ENCODE measurements at regions not wholly inside any gene's neighbourhood (a gene's known extent, or its start where the extent isn't known, plus 50 kb on each side); places are given as distances from the start of the nearest gene placed in this dataset.

GRCh38 chr2:117679952-117680351, 134.5 kb upstream of the DDX18 start:
- DNase-seq: no peak

DNA sequence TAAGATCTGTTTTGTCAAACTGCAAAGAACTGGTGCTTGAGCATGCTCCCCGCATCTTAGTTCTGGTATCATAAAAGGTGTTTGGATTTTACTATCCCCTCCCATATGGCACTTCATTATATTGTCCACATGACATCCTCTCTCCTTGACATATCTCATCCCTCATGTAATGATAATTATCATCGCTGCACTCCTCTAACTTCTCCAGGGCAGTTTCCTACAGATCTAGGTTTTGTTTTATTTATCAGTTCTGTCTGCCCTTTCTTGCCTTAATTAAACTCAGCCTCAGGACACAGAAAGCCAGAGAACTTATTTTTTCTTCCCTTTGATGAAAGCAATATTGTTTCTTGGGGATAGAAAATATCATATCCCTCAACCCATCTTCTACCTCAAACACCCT, 129.6 kb upstream of the DDX18 start:
- DNase-seq: no peak

- no peak for DNase-seq
Measured at GRCh38 chr2:117686699-117687098, 127.8 kb upstream of the DDX18 start.

DNA sequence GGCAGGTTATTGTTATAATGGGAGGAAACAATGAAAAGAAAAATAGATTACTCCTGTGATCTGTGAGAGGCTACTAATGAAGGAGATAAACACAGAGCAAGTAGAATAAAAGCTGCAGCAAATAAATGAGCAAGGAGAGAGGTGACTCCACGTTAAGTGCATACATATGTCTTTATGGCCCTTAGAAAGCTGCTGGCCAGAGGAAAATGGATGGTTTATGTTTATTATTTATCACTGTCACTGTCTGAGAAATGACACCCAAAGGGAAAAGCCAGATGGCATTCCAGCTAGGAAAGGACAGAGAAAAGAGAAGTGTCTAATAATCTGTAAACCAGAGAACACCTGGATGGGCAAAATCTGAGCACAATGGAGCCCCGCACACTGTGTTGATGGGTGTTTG, 122.9 kb upstream of the DDX18 start:
- DNase-seq: peak; percentile 24

DNA sequence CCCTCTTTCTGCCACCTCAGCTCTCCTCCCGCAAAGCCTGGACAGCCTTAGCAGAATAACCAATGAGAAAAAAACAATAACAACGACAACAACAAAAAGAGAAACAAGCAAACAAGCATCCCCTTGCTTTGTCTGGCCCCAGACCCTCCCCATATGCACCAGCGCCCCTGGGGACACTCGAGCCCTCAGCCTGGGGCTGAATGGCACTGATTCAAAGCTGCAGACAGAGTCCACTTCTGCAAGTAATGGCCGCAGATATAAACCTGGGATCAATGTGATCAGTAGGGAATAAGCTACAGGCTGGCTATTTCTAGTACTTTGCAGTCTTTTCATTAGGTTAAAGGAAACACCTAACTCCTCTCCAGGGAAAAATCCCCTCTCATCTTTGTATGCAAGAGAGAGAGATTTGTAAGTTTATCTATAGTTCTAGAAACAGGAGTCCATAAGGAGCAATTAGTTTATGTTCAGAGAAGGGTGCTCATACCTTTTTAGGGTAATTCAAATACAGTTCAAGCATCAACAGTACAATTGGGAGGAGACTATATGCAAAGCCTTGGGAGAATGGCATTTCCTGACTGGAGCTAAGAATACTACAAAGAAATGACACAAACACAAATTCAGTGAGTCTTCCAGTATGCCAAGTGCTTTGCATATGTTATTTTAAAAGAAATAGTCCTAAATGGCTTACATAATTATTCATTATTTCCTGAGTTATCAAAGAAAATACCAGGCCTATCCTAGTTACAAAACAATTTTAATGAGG, 122.3 kb upstream of the DDX18 start:
- peak; percentile 38 for DNase-seq

- no peak for DNase-seq
Measured at GRCh38 chr2:117693154-117693553, 121.3 kb upstream of the DDX18 start.

DNA sequence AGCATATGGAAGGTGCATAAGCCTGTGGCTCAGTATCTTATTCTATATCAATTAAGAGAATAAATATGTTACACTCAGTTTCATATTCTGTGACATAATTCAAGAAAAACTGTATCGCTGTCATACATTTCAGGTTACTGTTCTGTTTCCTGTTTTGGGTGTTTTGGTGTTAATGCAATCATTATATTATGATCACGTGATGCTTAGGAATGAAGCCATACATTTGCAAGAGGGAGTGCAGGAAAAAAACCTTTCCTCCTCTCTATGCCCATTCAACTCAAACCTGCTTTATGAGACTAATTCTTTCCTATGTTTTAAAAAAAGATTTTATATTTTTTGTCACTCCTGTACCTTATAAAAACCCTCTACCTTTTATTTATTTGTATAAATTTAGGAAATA, 120.8 kb upstream of the DDX18 start:
- no peak for DNase-seq

DNA sequence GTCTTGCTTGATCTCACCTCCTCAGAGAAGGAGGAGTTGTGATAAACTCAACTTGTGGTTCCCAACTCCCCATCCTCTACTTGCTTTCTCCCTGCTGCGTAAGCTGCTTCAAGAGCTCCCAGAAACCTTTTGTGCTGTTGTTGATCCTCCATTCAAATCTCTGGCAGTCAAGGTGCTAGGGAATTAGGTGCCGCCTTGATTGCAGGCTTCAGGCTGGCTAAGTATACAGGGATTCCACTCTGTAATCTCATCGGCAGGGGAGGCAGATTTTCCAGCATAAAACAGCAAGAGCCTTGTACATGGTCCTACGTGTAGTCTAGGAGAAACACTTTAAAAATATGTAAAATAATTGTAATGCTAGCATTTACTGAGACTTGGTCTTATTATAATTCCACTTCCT, 116.2 kb upstream of the DDX18 start:
- no peak for DNase-seq

GRCh38 chr2:117698819-117699218, 115.7 kb upstream of the DDX18 start:
- DNase-seq: no peak

GRCh38 chr2:117700471-117700870, 114.0 kb upstream of the DDX18 start:
- DNase-seq: no peak

DNA sequence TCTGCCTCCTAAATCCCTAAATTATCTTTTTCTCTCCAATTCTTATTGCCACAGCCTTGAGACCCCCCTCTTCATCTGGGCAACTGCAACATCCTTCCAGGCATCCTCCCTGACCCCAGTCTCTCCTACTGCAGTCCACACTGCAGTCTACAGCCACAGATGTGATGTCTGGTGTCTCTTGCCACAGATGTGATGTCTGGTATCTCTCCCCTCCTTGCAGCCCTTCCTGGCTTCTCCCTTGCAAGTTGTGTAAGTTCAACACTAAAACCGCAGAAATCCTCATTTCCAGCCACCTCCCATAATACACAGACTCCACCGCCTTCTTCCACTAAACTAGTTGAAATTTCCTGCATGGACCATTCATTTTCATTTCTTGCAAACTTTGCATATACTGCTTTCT, 113.1 kb upstream of the DDX18 start:
- no peak for DNase-seq

DNA sequence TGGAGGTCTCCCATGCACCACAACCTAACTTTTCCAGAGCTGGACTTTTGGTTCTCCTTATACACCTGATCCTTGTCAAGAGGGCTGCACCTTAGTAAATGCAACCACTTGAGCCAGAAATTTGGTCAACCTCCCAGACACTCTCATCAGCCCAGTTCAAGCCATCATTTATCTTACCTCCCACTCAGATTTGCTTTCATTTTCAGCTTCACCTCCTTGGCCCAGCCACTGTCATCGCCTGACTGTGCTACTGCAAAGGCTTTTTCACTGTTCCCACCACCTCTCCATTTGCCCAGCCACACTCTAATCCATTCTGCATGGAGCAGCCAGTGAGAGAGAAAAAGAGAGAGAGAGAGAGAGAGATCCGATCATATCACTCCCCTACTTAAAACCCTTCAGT, 112.4 kb upstream of the DDX18 start:
- DNase-seq: no peak

GRCh38 chr2:117703858-117704257, 110.6 kb upstream of the DDX18 start:
- DNase-seq: no peak

GRCh38 chr2:117704818-117705217, 109.7 kb upstream of the DDX18 start:
- DNase-seq: no peak

- no peak for DNase-seq
Measured at GRCh38 chr2:117707874-117708273, 106.6 kb upstream of the DDX18 start.

DNA sequence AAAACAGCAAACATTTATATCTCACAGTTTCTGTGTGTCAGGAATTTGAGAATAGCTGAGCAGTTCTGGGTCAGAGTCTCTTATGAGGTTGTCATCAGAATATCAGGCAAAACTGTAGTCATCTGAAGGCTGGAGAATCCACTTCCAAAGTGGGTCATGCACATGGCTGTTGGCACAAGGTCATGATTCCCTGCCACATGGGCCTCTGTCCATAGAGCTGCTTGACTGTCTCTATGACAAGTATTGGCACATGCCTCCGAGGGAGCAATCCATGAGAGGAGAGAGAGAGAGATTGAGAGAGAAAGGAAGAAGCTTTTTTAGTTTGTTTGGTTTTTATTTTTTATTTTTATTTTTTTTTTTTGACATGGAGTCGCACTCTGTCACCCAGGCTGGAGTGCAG, 101.8 kb upstream of the DDX18 start:
- DNase-seq: no peak

GRCh38 chr2:117714110-117714509, 100.4 kb upstream of the DDX18 start:
- no peak for DNase-seq

- DNase-seq: peak; percentile 32
Measured at GRCh38 chr2:117714745-117715417, 99.6 kb upstream of the DDX18 start.

DNA sequence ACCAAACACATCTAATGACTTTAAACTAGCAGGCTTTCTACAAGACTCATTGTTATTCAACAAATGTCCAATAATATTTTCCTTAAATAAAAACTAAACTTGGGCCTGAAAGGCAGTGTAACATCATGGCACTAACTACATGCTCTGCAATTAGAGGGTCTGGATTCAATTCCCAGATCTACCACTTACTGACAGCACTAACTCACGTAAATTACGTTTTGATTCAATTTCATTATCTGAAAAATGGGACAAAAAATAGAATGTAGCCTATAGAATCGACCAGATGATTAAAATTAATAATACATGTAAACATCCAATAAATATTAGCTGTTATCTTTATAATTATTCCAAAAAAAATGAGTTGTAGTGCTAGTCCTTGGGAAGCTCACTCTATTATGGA, 98.0 kb upstream of the DDX18 start:
- DNase-seq: no peak

DNA sequence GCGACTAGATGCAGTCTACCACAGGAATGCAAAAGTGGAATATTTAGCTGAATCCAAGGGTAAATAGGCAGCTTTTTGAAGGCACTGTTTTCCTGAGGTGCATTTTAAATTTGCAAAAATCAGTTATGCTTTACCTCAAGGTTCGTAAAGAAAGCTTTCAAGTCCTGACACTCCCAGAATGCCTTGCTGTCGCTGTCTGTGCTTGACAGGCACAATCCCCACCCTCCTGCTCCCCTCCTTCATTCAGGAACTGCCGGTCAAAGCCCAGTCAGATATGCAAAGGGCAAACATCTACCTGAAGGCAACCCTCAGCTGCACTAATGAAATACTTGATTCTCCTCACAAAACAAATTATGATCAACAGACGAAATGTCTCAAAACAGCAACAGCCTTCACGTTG, 97.4 kb upstream of the DDX18 start:
- DNase-seq: no peak

DNA sequence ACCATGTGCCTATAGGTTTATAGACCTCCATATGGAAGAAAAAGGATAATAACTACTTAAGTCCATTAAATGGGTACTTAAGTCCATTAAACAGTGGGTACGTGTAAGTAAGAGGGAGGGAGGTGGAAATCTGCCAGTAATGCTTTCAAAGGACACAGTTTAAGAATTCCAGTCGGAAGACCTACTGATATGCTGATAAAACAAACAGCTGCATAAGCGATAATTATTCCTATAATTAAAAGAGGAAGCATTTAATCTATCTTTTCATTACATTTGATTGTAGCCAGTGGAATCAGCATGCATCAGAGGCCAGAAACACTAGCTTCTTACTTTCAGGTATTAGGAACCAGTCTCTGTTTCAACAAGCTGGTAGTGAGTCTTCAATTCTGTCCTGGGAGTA, 96.4 kb upstream of the DDX18 start:
- no peak for DNase-seq

GRCh38 chr2:117720765-117721164, 93.7 kb upstream of the DDX18 start:
- DNase-seq: no peak

DNA sequence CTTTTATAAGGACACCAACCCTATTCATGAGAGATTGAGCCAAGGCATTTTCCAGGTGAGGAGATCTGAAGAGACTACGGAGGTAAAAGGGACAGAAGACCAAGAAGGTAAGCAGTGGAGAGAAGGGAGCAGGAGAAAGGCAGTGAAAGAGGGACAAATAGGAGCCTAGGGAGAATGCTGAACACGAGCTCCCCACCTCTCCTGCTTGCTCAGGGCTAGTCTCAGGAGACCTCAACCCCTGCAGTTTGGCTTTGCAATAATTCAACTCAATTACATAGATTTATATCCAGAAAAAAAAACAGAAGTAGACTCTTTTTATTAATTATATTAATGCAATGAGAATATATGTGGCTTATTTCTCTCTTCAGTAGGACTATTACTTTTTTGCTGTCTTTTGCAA, 91.0 kb upstream of the DDX18 start:
- DNase-seq: no peak

GRCh38 chr2:117723888-117724434, 90.5 kb upstream of the DDX18 start:
- peak; percentile 21 for DNase-seq

DNA sequence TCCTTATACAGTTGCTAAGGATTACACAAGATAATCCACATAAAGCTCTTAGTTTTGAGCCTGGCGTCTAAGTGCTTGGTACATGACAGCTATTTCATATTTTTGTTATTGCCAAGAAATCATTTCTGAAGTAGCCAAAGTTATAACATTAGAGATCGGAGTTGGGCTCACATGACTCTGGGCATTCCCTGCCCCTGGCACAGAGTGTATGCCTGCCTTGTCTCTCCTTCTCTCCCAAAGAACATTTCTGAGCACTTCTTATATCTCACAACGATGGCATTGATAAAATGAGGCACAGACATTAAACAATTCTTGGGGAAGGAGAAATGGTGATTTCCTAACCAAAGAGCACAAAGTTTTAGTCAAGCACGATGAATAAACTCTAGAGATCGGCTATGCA, 87.7 kb upstream of the DDX18 start:
- no peak for DNase-seq

Data from eye (tissue), 1 donor.